ENCODE measurements at regions not wholly inside any gene's neighbourhood (a gene's known extent, or its start where the extent isn't known, plus 50 kb on each side); places are given as distances from the start of the nearest gene placed in this dataset.

DNA sequence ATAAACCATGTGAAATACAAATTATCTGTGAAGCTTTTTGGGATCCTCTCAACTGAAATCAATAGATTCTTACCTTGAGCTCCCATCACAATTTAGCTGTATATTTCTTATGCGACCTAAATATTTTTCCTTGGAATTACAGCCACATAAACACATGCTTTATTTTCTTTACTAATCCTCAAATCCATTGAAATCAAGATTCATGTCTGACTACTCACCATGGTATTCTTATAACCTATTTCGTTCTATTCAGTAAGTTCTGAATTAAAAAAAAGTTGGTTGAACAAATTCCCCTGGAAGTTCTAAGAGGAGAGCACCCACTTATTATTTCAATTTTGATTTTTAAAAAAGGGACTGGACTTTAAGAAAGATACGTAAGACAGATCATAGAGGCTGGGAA, 292.1 kb upstream of the ATP2B1 start:
- Histone ChIP-seq H3K27ac (no peak overlapping the region), H3K27me3 (no peaks in the 10 kb centered on the region), H3K36me3 (no peaks in the 10 kb centered on the region), H3K9me3 (no peaks in the 10 kb centered on the region), H3K4me3 (no peak overlapping the region), H3K4me1 (no peaks in the 10 kb centered on the region)
- intact Hi-C loops (cut with DNase I) = no loop called here
- DNase-seq (no peak), ATAC-seq (no peak)
- 93 to 95% (median 94%) methylated on average over 3 of the region's 3 CpGs for WGBS, 4 donors
- TF ChIP-seq, protein P1, sequence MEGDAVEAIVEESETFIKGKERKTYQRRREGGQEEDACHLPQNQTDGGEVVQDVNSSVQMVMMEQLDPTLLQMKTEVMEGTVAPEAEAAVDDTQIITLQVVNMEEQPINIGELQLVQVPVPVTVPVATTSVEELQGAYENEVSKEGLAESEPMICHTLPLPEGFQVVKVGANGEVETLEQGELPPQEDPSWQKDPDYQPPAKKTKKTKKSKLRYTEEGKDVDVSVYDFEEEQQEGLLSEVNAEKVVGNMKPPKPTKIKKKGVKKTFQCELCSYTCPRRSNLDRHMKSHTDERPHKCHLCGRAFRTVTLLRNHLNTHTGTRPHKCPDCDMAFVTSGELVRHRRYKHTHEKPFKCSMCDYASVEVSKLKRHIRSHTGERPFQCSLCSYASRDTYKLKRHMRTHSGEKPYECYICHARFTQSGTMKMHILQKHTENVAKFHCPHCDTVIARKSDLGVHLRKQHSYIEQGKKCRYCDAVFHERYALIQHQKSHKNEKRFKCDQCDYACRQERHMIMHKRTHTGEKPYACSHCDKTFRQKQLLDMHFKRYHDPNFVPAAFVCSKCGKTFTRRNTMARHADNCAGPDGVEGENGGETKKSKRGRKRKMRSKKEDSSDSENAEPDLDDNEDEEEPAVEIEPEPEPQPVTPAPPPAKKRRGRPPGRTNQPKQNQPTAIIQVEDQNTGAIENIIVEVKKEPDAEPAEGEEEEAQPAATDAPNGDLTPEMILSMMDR (IDR thresholded peaks at IDR 0.05) = no peak
- TF ChIP-seq POLR2A (IDR thresholded peaks at IDR 0.05) = no peak

DNA sequence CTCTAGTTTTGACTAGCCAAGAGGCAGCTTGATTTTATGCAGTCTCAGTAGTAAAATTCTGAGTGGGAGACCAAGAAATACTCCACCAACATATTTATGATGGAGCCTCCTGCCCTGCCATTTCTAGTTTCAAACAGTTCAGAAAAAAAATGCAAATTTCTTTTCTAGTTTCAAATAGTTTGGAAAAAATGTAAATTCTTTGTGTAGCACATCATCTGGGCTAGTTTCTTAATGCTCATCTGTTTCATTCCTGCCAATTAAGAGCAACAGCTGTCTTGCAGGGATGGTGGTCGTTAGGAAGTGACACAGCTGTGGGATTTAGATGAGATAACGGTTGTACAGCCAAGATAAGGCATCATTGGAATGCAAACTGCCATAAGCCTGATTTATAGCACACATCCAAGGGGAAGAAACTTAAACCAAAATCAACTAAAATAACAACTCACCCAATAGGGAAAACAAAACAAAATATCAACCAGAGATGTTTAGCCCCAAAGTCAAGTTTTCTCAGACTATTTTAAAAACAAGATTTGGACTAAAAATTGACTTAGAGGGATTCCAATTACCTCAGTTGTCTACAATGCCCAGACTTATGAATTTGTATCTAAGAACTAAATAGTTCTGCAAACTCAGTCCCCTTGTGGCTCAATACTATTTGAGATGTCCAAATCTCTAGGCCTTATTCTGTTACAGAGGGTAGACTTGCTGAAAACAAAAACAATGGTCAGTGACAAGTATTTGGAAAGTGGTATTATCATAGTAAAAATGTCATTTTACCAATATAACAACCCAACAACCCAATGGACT, 291.3 kb upstream of the ATP2B1 start:
- WGBS, 4 donors = 50 to 55% (median 53%) methylated on average over 2 of the region's 2 CpGs
- no peak for DNase-seq

DNA sequence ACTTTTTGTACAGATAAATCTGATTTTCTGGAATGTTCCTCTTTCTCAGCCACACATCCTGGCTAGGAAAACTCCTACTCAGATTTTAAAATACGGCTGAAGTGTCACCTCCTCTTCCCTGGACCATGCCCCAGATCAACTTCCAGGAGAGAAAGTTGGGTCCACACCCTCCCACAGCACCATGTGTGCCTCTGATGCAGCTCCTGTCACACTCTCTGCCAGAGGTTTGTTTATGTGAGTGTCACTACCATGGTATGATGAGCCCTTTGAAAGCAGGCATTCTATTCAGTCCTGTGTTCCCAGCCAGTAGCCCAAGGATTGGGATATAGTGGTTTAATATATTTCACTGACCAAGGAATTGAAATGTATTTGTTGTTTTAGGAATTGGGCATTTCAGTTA, 287.2 kb upstream of the ATP2B1 start:
- no peaks in the 10 kb centered on the region for H3K36me3 ChIP-seq
- intact Hi-C loops (cut with DNase I) = no loop called here
- H3K4me1 ChIP-seq = peaks cover 0 to 11% (median 0%) of the 10 kb centered on the region in 12 donors
- no peaks in the 10 kb centered on the region for H3K9me3 ChIP-seq
- H3K4me3 ChIP-seq = no peak overlapping the region
- DNase-seq = no peak
- no peak overlapping the region for H3K27ac ChIP-seq
- WGBS, 4 donors = 40 to 82% (median 51%) methylated on average over 1 of the region's 1 CpG
- H3K27me3 ChIP-seq = no peaks in the 10 kb centered on the region
- TF ChIP-seq, protein P1 (IDR thresholded peaks at IDR 0.05) = no peak
- TF ChIP-seq POLR2A (IDR thresholded peaks at IDR 0.05) = no peak
- ATAC-seq = no peak

More for the DNA sequence above, 291.3 kb upstream of the ATP2B1 start:
- Histone ChIP-seq H3K4me1 (no peaks in the 10 kb centered on the region), H3K9me3 (no peaks in the 10 kb centered on the region), H3K4me3 (no peak overlapping the region), H3K27ac (peak overlapping the region in 1 of 12 donors; percentile 25), H3K27me3 (no peaks in the 10 kb centered on the region), H3K36me3 (no peaks in the 10 kb centered on the region)
- no peak for ATAC-seq
- no peak for TF ChIP-seq POLR2A (IDR thresholded peaks at IDR 0.05)
- TF ChIP-seq, protein P1 (IDR thresholded peaks at IDR 0.05) = no peak
- intact Hi-C loops (cut with DNase I) = no loop called here

DNA sequence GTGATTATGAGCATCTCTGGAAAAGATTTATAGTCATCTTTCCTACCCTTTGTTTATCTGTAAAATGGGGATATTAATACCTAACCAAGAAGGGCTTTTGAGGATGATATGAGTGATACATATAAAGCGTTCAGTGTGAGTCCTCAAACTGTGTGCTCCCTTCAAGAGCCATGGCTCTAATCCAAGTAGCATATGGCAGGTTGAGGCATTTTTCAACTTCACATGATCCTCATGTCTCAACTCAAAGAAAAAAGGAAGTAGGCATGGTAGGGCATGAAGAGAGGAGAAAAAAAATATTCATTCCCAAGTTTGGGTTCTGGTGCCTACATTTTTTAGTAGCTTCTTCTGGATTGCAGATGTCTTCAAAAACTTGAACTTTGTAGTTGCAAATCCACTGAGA, 286.3 kb upstream of the ATP2B1 start:
- H3K27me3 ChIP-seq = no peaks in the 10 kb centered on the region
- 86 to 100% (median 93%) methylated on average over 1 of the region's 1 CpG for WGBS, 4 donors
- no peak for DNase-seq
- H3K27ac ChIP-seq = no peak overlapping the region
- H3K4me1 ChIP-seq = peaks cover 0 to 11% (median 0%) of the 10 kb centered on the region in 12 donors
- no peaks in the 10 kb centered on the region for H3K36me3 ChIP-seq
- H3K9me3 ChIP-seq = no peaks in the 10 kb centered on the region
- no peak for ATAC-seq
- H3K4me3 ChIP-seq = no peak overlapping the region
- no peak for TF ChIP-seq POLR2A (IDR thresholded peaks at IDR 0.05)
- TF ChIP-seq, protein P1 (IDR thresholded peaks at IDR 0.05) = no peak
- intact Hi-C loops (cut with DNase I) = no loop called here

Measured in heart left ventricle (tissue), 16 donors.